HG03095 (cell line): ENCODE measurements at regions not wholly inside any gene's neighbourhood (a gene's known extent, or its start where the extent isn't known, plus 50 kb on each side); places are given as distances from the start of the nearest gene placed in this dataset.

Source experiments
- ATAC-seq: cut with Tn5 transposase; IDR thresholded peaks from one replicate; pipeline ENCODE4 v1.9.1; 2021; ENCODE audit warnings: moderate library complexity; ENCODE audit not compliant: unreplicated experiment

- no peak for ATAC-seq
Observed at GRCh38 chr11:111148953-111149352, 96.6 kb upstream of the POU2AF2 start.

GRCh38 chr11:111148121-111148520 lies 97.4 kb upstream of the POU2AF2 start:
- no peak for ATAC-seq

GRCh38 chr11:111137846-111138245 lies 107.7 kb upstream of the POU2AF2 start:
- ATAC-seq, result no peak

- no peak for ATAC-seq
Observed at GRCh38 chr11:111135778-111136570, 109.6 kb upstream of the POU2AF2 start.

GRCh38 chr11:111135101-111135500 lies 110.4 kb upstream of the POU2AF2 start:
- no peak for ATAC-seq

- ATAC-seq, result no peak
Observed at GRCh38 chr11:111128076-111128870, 117.3 kb upstream of the POU2AF2 start.

- ATAC-seq, result no peak
Observed at GRCh38 chr11:111124724-111125123, 120.8 kb upstream of the POU2AF2 start.

- no peak for ATAC-seq
Observed at GRCh38 chr11:111123463-111124398, 121.8 kb upstream of the POU2AF2 start.

- ATAC-seq, result no peak
Observed at GRCh38 chr11:111120696-111121302, 124.7 kb upstream of the POU2AF2 start.

GRCh38 chr11:111120161-111120560 lies 125.4 kb upstream of the POU2AF2 start:
- no peak for ATAC-seq

- no peak for ATAC-seq
Observed at GRCh38 chr11:111119751-111120150, 125.8 kb upstream of the POU2AF2 start.

GRCh38 chr11:111115890-111116289 lies 129.6 kb upstream of the POU2AF2 start:
- peak; percentile 74 for ATAC-seq

GRCh38 chr11:111114091-111114490 lies 131.4 kb upstream of the POU2AF2 start:
- no peak for ATAC-seq

GRCh38 chr11:111112614-111113013 lies 132.9 kb upstream of the POU2AF2 start:
- no peak for ATAC-seq

- ATAC-seq, result no peak
Observed at GRCh38 chr11:111107501-111107900, 138.0 kb upstream of the POU2AF2 start.

GRCh38 chr11:111106641-111107040 lies 138.9 kb upstream of the POU2AF2 start:
- no peak for ATAC-seq

GRCh38 chr11:111105566-111105965 lies 140.0 kb upstream of the POU2AF2 start:
- ATAC-seq, result no peak

- ATAC-seq, result no peak
Observed at GRCh38 chr11:111104185-111104584, 141.3 kb upstream of the POU2AF2 start.

- no peak for ATAC-seq
Observed at GRCh38 chr11:111101881-111102280, 143.6 kb upstream of the POU2AF2 start.

- no peak for ATAC-seq
Observed at GRCh38 chr11:111099028-111099713, 146.4 kb upstream of the POU2AF2 start.
